ENCODE measurements at regions not wholly inside any gene's neighbourhood (a gene's known extent, or its start where the extent isn't known, plus 50 kb on each side); places are given as distances from the start of the nearest gene placed in this dataset.

DNA sequence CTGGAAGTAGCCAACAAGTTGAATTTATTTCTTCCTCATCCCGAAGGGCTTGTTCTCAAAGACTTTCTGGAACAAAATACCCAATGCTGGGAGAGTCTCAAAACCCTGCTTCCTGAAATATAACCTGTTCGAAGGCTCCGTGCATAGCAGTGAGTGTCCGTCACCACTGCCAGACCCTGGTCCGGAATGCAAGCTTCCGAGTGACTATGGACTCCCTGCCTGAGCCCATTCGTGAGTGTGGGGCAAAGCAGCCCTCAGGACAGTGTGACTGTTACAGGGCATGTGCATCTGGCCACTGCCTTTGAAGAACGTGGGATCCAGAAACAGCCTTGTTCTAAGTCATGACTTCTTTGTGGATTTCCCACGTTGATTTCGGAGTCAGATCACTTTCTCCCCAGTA is 214.5 kb upstream of the IGF1R start:
- DNase-seq (ENCODE audit: low read depth, low spot score), result no peak
- no peak overlapping the region for H3K27ac ChIP-seq

DNA sequence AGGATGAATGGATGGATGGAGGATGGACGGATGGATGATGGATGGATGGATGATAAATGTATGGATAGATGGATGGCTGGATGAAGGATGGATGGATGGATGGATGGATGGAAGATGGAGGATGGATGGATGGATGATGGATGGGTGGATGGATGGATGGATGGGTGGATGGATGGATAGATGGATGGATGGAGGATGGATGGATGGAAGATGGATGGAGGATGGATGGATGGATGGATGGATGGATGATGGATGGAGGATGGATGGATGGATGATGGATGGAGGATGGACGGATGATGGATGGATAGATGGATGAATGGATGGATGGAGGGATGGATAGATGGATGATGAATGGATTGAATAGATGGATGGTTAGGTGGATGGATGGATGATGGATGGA is 210.6 kb upstream of the IGF1R start:
- no peak for DNase-seq (ENCODE audit: low read depth, low spot score)

DNA sequence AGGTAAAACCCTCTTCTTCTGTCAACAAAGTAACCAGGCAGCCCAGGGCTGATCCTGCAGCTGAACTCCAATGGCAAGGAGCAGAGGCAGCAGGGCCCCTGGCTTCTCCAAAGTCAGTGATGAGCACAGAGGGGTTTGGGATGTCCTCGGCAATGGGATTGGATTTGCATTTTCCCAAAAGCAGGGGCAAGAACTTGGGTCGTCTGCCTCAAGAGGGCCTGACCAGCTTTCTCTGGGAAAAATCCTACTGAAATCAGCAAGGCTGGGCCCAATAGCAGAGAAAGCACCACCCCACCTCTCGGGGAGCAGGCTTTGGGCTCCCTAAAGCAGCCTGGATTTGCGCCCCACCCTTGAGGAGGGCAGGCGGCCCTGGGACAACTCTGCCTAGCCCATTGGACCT is 210.0 kb upstream of the IGF1R start:
- DNase-seq (ENCODE audit: low read depth, low spot score), result no peak
- no peak overlapping the region for H3K27ac ChIP-seq

More for the DNA sequence above, 210.6 kb upstream of the IGF1R start:
- no peak overlapping the region for H3K27ac ChIP-seq

DNA sequence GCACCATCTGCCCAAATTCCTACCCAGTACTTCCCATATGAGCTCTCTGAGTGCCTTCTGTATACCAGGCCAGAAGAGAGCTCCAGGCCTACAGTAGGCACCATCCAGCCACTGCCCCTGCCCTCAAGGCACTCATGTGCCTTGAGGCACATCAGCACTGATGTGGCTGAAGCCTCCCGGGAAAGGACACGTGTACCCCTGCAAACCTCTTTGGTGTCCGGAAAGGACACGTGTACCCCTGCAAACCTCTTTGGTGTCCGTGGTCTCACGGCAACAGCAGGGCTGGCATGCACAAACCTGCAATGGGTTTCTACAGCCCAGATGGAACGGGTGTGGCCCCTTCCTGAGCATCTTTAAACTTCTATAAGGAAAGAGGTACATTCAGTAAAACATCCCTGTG is 209.4 kb upstream of the IGF1R start:
- no peak overlapping the region for H3K27ac ChIP-seq
- no peak for DNase-seq (ENCODE audit: low read depth, low spot score)

DNA sequence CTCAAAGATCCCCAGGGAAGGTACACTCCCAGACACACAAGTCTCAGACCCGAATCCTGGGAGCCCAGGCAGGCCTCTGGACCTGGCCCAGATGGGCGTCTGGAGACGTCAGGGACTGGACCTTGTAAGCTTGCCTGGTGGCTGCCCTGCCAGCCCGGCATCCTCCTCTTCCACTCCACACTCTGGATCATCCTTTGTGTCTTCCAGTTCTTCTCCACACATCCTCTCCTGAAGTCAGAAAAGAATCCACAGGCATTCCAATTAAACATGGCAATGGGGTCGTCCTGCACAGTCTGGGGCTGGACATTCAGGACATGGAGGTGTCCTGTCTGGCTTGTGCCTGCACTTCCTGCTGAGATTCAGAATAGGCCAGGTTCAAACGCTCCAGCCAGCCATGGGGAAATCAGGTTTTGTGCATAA is 208.8 kb upstream of the IGF1R start:
- DNase-seq (ENCODE audit: low read depth, low spot score), result no peak
- H3K27ac ChIP-seq, result no peak overlapping the region

DNA sequence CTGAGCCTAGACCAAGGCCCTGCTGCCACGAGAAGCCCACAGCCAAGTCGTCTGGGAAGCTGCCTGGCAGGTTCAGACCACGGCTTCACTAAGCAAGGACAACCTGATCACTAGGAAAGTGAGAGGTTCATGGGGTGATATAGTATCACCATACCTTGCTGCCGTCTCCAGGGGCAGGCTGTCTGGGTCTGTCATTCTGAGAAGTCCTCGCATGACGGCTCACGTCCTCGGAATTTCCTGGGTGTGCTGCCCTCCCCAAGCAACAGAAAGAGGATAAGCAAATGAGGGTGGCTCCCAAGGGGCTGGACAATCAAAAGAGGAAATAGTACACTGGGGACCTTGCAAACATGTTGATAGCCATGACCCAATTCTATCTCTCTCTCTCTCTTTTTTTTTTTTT is 207.4 kb upstream of the IGF1R start:
- no peak overlapping the region for H3K27ac ChIP-seq
- DNase-seq (ENCODE audit: low read depth, low spot score), result no peak

DNA sequence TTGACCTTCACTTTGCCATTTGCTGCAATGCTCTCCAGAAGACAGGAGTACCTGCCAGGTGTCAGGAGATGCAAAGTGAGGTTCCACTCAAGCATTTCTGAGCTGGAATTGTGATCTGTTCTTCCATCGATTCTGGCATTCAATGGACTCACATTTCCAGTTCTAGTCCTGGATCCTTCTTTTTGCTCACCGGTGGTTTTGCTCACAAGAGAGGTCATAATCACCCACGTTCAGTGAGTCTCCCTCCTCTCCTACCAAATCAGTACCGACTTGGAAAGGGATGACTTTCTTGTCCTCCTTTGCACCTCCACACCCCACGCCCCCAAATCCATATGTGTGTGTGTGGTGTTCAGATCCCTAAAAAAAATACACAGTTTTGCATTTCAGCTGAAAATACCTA is 206.7 kb upstream of the IGF1R start:
- no peak overlapping the region for H3K27ac ChIP-seq
- no peak for DNase-seq (ENCODE audit: low read depth, low spot score)

DNA sequence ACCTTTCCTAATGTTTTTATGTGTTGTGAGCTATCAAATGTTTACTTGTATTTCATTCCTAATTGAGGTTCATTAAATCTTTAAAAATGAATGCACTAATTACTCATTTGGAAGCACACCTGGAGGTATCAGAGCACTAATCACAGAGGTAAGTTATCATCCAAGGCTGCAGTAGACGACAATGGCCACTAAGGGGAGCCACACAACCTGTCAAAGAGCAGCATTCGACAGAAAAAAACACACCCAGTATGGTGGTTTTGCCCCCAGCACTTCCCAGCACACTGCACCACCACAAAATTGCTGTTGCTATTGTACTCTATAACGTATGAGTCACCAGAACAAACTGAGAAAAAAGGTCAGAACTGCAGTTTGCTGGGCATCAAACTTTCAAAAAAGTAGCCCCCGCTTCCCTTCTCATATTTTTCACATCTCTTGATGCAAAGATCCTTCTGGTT is 205.9 kb upstream of the IGF1R start:
- no peak overlapping the region for H3K27ac ChIP-seq
- DNase-seq (ENCODE audit: low read depth, low spot score), result peak; percentile 60

DNA sequence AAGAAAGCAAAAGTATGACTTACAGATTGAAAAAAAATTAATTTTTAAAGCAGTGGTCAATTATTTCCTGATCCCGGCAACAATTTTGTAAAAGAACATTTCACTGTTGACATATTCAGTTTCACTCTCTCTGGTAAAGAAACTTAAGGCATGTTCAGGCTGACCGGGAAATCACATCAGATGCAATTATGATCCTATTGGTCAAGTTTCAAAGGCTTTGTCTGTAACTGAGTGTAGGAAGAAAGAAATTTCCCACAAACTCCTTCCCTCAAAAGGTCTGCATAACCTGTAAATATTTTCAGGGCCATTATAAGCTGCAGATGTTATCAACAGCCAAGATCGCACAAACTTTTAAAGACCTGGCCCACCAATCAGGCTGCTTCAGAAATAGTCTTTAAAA is 205.4 kb upstream of the IGF1R start:
- DNase-seq (ENCODE audit: low read depth, low spot score), result no peak
- no peak overlapping the region for H3K27ac ChIP-seq

DNA sequence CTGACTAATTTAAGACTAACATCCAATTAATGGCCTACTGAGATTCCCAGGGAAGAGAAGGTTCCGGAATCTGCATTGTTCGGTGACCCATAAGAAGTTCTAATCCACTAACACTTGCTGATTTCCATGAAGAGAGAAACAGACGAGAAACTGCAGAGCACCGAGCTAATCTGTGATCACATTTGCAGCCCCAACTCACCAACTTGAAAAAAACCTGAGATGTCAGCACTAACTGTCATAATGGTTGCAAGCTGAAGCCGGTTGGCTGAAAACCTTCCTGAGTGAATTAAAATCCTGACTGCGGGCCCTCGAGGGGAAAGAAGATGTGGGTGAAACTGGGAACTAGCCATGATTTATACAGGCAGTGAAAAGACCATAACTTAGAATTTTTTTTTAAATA is 204.8 kb upstream of the IGF1R start:
- DNase-seq (ENCODE audit: low read depth, low spot score), result no peak

DNA sequence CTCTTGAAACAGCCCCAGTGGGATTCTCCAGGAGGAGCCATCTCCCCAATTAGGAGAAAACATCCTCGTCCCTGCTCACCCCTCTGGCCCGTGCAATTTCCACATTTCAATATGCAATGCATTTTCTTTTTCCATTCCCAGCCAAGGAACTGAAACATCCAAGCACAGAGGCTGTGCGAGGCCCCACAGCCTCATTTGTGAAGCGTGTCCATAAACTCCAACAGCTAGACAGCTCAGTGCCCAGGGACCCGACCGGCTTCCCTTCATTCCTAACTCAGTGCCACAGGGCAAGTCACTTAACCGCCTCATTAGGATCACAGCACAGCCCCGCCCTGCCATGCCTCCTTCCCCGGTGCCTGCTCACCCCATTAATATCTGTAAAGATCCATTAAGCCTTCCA is 204.2 kb upstream of the IGF1R start:
- H3K27ac ChIP-seq, result no peak overlapping the region
- DNase-seq (ENCODE audit: low read depth, low spot score), result no peak

More for the DNA sequence above, 204.8 kb upstream of the IGF1R start:
- no peak overlapping the region for H3K27ac ChIP-seq

DNA sequence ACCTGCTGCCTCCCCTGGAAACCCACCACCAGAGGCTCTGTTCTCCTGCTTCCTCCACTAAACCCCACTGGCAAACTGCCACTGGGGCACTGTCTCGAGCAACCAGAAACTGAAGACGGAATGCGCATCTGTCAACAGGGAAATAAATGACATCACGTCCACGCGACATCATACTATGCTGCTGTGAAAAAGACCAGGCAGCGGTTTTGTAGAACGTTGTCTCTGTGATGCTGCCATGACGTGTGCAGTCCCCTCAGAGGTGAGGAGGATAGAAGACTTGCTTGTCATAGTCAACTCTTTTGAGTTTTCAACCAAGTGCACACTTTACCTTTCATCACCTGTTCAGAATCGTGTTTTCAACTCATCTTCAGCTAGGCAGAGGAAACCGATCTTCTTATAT is 203.0 kb upstream of the IGF1R start:
- DNase-seq (ENCODE audit: low read depth, low spot score), result no peak
- H3K27ac ChIP-seq, result no peak overlapping the region

DNA sequence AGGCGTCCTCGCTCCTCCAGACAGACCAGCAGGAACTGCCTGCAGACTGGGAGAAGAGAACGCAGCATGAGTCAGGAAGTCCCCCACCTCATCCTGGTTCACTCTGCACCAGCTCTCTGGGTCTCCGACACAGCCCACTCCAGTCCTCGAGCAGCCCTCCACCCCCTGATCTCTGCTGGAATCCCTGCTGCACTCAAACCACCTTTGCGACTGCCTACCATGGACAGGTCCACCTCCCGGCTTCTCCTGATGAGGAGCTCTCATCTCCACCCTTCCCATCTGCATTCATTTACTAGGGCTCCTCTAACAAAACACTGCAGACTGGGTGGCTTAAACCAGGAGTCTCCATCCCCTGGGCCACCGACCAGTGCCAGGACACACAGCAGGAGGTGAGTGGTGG is 202.3 kb upstream of the IGF1R start:
- no peak overlapping the region for H3K27ac ChIP-seq

DNA sequence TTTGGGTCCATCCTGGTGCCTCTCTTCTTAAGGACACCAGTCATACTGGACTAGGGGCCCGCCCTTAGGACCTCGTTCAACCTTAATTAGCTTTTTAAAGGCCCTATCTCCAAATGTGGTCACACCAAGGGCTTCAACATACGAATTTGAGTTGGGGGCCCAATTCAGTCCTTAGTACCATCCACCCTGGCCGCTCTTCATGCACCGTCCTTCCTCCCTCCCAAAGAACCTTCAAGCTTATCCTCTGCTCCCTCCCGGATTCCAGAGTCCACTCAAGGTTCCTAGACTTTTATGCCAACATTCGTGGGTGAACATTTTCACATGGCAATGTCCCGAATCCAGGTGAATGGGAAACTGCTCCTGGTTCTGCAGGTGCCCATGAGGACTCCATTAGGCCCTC is 201.3 kb upstream of the IGF1R start:
- DNase-seq (ENCODE audit: low read depth, low spot score), result no peak
- no peak overlapping the region for H3K27ac ChIP-seq

More for the DNA sequence above, 202.3 kb upstream of the IGF1R start:
- DNase-seq (ENCODE audit: low read depth, low spot score), result no peak

DNA sequence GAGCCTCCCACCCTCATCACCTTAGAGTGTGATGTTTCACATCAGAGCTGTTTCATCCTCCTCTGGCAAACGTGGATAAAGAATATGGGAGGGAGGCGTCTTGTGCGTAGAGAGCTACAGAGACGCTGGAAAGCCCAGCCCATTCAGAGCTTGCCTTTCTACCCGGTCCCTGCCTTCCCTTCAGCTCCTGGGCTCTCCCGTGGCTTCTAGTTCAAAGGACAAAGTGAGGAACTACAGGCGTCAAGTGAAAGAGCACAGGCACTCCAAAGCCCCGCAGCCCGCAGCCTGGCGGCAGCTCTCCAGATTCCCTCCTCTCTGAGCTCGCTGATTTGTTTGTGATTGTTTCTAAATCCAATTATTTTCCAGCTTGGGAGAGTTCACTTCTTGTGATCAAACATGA is 197.1 kb upstream of the IGF1R start:
- DNase-seq (ENCODE audit: low read depth, low spot score), result no peak
- H3K27ac ChIP-seq, result no peak overlapping the region

DNA sequence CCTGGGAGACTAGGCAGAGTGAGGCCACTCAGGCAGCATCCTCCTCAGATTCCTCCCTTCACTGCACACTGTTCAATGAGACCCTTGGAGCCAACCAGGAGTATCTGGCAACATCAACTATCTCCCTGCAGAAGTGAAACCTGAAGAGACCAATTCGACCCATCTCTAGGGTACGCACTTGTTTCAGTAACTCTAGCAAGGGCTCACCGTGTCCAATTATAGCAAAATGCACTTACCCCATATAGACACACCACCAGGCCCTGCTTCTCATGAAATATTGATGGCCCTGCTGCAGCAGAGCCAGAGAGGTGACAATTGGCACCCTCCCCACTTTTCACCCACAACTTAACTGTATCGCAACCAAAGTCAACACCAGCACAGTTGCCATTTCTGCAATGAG is 196.1 kb upstream of the IGF1R start:
- DNase-seq (ENCODE audit: low read depth, low spot score), result no peak
- H3K27ac ChIP-seq, result no peak overlapping the region

DNA sequence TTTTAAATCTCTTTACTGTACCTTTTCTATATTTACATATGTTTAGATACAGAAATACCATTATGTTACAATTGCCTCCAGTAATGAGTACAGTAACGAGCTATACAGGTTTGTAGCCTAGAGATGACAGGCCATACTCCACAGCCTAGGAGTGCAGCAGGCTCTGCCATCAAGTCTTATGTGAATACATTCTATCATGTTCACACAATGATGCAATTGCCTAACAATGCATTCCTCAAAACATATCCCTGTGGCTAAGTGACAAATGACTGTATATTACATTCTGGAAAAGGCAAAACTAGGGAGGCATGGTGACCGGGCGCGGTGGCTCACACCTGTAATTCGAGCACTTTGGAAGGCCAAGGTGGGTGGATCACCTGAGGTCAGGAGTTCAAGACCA is 192.4 kb upstream of the IGF1R start:
- no peak for DNase-seq (ENCODE audit: low read depth, low spot score)
- H3K27ac ChIP-seq, result peak overlapping the region; percentile 43

DNA sequence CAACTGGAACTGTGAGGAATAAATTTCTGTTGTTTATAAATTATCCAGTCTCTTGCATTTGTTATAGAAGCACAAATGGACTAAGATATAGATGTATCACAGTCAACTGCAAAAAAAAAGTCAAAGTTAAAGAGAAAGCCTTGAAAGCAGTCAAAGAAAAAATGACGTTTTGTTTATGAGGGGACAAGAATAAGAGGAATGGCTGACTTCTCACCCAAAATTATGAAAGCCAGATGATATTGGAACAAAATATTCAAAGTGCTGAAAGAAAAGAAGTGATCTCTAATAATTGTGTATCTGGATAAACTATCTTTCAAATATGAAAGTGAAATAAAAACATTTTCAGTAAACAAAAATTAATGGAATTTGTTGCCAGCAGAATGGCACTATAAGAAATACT is 171.8 kb upstream of the IGF1R start:
- no peak for DNase-seq (ENCODE audit: low read depth, low spot score)
- no peak overlapping the region for H3K27ac ChIP-seq

DNA sequence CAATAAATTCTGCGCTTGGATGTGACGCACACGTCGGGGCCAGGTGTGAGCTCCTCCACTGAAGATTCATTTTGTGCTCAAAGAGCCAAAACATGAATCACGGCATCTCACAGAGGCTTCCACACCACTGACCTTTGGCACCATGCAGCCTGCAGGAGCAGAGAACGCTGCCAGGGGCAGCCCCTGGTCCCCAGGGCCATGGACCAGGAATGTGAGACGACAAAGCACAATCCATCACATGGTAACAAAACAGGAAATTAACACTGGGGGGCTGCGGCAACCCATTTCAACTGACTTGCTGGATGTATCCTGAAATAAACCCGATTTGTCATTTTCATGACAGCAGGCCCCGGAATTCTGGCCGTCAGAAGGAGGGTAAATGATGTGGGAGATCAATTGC is 167.5 kb upstream of the IGF1R start:
- DNase-seq (ENCODE audit: low read depth, low spot score), result no peak
- H3K27ac ChIP-seq, result no peak overlapping the region

DNA sequence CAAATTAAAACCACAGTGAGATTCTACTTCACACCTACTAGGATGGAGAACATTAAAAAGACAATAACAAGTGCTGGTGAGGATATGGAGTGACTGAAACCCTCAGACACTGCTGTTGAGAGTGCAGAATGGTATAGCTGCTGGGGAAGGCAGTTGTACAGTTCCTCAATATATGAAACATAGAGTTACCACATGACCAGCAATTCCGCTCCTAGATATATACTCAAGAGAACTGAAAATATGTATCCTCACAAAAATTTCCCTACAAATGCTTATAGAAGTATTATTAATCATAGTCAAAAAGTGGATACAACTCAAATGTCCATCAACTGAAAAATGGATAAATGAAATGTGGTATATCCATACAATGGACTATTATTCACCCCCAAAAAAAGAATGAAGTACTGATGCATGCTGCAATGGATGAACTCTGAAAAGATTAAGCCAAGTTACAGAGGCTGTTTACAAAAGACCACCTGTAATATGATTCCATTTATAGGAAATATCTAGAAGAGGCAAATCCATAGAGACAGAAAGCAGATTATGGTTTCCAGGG is 164.7 kb upstream of the IGF1R start:
- H3K27ac ChIP-seq, result no peak overlapping the region
- DNase-seq (ENCODE audit: low read depth, low spot score), result no peak

DNA sequence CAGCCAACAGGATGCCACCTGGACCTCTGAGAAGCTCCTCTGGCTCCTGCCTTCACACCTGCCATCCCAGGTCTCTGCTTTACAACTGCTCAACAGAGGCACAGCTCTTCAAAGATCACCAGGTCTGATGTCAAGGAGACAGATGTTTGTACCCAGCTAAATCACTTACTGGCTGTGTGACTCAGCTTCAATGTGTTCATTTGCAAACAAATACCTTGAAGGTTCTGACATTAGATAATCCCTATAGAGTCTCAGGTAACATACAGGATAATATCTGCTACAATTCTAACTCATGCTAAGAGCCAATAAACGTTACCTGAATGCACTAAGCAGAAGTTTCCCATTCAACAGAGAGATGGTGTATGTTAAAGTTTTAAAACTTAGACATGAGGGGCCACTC is 163.4 kb upstream of the IGF1R start:
- no peak overlapping the region for H3K27ac ChIP-seq
- DNase-seq (ENCODE audit: low read depth, low spot score), result peak; percentile 2

DNA sequence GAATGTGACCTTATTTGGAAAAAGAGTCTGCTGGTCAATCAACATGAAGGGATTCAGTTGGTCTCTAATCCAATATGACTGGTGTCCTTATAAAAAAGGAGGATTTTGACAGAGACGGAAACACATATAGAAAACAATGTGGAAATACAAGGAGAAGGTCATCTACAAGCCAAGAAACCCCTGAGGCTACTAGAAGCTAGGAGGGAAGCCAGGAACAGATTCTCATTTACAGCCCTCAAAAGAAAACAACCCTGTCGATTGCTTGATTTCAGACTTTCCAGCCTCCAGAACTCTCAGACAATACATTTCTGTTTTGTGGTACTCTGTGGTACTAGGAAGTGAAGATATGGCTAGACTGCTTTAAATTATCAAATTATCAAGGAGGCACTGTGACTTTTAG is 162.9 kb upstream of the IGF1R start:
- no peak overlapping the region for H3K27ac ChIP-seq
- DNase-seq (ENCODE audit: low read depth, low spot score), result no peak

DNA sequence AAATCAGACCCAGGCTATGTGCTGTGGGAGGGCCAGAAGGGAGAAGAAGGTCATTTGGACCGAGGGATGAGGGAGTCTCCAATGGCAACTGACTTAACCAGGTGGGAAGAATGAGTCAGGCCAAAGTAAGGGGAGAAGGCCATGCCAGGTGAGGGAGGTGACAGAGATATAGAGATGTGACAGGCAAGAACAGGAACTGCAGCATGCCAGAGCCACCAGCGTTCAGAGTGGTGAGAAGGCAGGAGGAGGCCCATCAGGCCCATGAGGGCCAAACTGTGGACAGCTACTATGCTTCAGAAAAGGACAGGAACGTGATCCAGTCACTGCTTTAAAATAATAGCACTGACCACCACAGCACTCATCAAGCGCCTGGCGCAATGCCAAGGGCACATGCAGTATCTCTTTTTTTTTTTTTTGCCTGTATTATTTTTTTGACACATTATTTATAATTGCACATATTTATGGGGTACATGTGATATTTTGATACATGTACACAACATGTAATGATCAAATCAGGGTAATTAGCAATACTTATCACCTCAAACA is 154.3 kb upstream of the IGF1R start:
- no peak for DNase-seq (ENCODE audit: low read depth, low spot score)
- H3K27ac ChIP-seq, result no peak overlapping the region
